Suprapubic skin (tissue), 4 donors: ENCODE measurements at regions not wholly inside any gene's neighbourhood (a gene's known extent, or its start where the extent isn't known, plus 50 kb on each side); places are given as distances from the start of the nearest gene placed in this dataset.

Experiments
- DNase-seq, 2 donors: peaks; one replicate each; pipeline ENCODE4 v3.0.0-alpha.2; 2019; ENCODE audit warnings: low spot score in 2 of 2
- H3K27ac ChIP-seq: fragments of 200-600 bp; sonication (generic); one replicate; pipeline ENCODE4 v1.5.1; 2019
- H3K27me3 ChIP-seq: fragments of 200-600 bp; sonication (generic); one replicate; pipeline ENCODE4 v1.5.1; 2019
- H3K36me3 ChIP-seq: fragments of 200-600 bp; sonication (generic); one replicate; pipeline ENCODE4 v1.5.1; 2019
- H3K4me1 ChIP-seq: fragments of 200-600 bp; sonication (generic); one replicate; pipeline ENCODE4 v1.5.1; 2019
- H3K4me3 ChIP-seq: fragments of 200-600 bp; sonication (generic); one replicate; pipeline ENCODE4 v1.5.1; 2019; ENCODE audit warnings: mild to moderate bottlenecking
- H3K9me3 ChIP-seq: fragments of 200-600 bp; sonication (generic); one replicate; pipeline ENCODE4 v1.5.1; 2019
- EP300 ChIP-seq: sonication (generic); formaldehyde crosslinking; IDR thresholded peaks from one replicate; pipeline ENCODE4 v1.6.1; 2017; ENCODE audit warnings: antibody characterized with exemption
- POLR2A ChIP-seq, 2 donors: fragments of 450-650 bp; IDR thresholded peaks; one replicate each; pipeline ENCODE4 v1.6.1; 2017; ENCODE audit warnings: antibody characterized with exemption in 2 of 2, mild to moderate bottlenecking in 2 of 2, moderate library complexity in 2 of 2
- POLR2AphosphoS5 ChIP-seq, 3 donors: sonication (generic); formaldehyde crosslinking; IDR thresholded peaks; one replicate each; pipeline ENCODE4 v1.6.1; 2017; ENCODE audit warnings: antibody characterized with exemption in 3 of 3
- WGBS: methylation state at CpG from one replicate; pipeline ENCODE4 v1.1.5; 2018; 5-methylcytosine and 5-hydroxymethylcytosine counted together
- TF ChIP-seq, protein P1 (sequence below), 2 donors: fragments of 200-600 bp in 1 of 2; fragments of 450-650 bp in 1 of 2; sonication (generic) in 1 of 2; IDR thresholded peaks; one replicate each; pipeline ENCODE4 v1.5.1; 2016 to 2019; ENCODE audit warnings: antibody characterized with exemption in 2 of 2, mild to moderate bottlenecking in 1 of 2, moderate library complexity in 1 of 2

- WGBS, result 75% methylated on average over 1 of the region's 1 CpG
- Histone ChIP-seq H3K27me3 (no peaks in the 10 kb centered on the region), H3K36me3 (no peaks in the 10 kb centered on the region), H3K4me3 (no peak overlapping the region), H3K27ac (no peak overlapping the region), H3K4me1 (peaks cover 2% of the 10 kb centered on the region), H3K9me3 (no peaks in the 10 kb centered on the region)
- TF ChIP-seq POLR2AphosphoS5 (IDR thresholded peaks at IDR 0.05), result no peak
- no peak for TF ChIP-seq EP300
- TF ChIP-seq, protein P1, sequence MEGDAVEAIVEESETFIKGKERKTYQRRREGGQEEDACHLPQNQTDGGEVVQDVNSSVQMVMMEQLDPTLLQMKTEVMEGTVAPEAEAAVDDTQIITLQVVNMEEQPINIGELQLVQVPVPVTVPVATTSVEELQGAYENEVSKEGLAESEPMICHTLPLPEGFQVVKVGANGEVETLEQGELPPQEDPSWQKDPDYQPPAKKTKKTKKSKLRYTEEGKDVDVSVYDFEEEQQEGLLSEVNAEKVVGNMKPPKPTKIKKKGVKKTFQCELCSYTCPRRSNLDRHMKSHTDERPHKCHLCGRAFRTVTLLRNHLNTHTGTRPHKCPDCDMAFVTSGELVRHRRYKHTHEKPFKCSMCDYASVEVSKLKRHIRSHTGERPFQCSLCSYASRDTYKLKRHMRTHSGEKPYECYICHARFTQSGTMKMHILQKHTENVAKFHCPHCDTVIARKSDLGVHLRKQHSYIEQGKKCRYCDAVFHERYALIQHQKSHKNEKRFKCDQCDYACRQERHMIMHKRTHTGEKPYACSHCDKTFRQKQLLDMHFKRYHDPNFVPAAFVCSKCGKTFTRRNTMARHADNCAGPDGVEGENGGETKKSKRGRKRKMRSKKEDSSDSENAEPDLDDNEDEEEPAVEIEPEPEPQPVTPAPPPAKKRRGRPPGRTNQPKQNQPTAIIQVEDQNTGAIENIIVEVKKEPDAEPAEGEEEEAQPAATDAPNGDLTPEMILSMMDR (IDR thresholded peaks at IDR 0.05), result no peak
- no peak for TF ChIP-seq POLR2A (IDR thresholded peaks at IDR 0.05)
- DNase-seq, result no peak
Observed at GRCh38 chr7:46586406-46586805, 665.3 kb upstream of the IGFBP3 start.

GRCh38 chr7:46583656-46584055, 662.6 kb upstream of the IGFBP3 start:
- Histone ChIP-seq H3K4me3 (no peak overlapping the region), H3K27me3 (no peaks in the 10 kb centered on the region), H3K4me1 (peaks cover 2% of the 10 kb centered on the region), H3K9me3 (no peaks in the 10 kb centered on the region), H3K36me3 (no peaks in the 10 kb centered on the region), H3K27ac (peak overlapping the region; percentile 62)
- DNase-seq, result no peak
- TF ChIP-seq POLR2AphosphoS5 (IDR thresholded peaks at IDR 0.05), result peak in 2 of 3 donors; percentile 38 to 66
- TF ChIP-seq, protein P1 (IDR thresholded peaks at IDR 0.05), result no peak
- WGBS, result 72% methylated on average over 1 of the region's 1 CpG

DNA sequence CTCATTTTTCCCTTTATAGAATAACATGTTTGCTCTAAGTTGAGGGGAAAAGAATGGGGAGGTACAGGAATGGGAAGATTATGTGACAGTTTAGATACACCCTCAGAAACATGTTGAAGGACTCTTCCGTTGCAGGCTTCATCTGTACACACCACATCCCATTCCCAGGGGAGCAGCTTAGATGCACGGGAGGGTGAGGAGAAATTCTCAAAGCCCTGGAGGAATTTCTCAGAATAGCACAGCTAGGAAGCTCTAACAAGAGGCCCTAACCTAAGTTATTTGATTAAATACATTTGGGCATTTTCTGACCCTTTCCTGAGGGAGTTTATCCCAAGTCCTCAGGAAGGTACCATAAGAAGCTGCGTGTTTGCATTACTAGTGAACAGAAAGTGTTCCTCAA, 660.2 kb upstream of the IGFBP3 start:
- H3K4me1 ChIP-seq, result peaks cover 2% of the 10 kb centered on the region
- H3K4me3 ChIP-seq, result no peak overlapping the region
- no peaks in the 10 kb centered on the region for H3K9me3 ChIP-seq
- H3K27ac ChIP-seq, result no peak overlapping the region
- TF ChIP-seq POLR2AphosphoS5 (IDR thresholded peaks at IDR 0.05) (no peak), POLR2A (IDR thresholded peaks at IDR 0.05) (no peak), EP300 (no peak)
- TF ChIP-seq, protein P1 (IDR thresholded peaks at IDR 0.05), result no peak
- H3K27me3 ChIP-seq, result no peaks in the 10 kb centered on the region
- WGBS, result 78% methylated on average over 3 of the region's 3 CpGs
- no peak for DNase-seq
- H3K36me3 ChIP-seq, result no peaks in the 10 kb centered on the region

- H3K27ac ChIP-seq, result no peak overlapping the region
- TF ChIP-seq POLR2A (IDR thresholded peaks at IDR 0.05) (no peak), POLR2AphosphoS5 (IDR thresholded peaks at IDR 0.05) (no peak), EP300 (no peak)
- TF ChIP-seq, protein P1 (IDR thresholded peaks at IDR 0.05), result no peak
- no peaks in the 10 kb centered on the region for H3K27me3 ChIP-seq
- H3K4me3 ChIP-seq, result no peak overlapping the region
- H3K9me3 ChIP-seq, result no peaks in the 10 kb centered on the region
- H3K4me1 ChIP-seq, result peaks cover 2% of the 10 kb centered on the region
- WGBS, result 79% methylated on average over 6 of the region's 6 CpGs
- H3K36me3 ChIP-seq, result no peaks in the 10 kb centered on the region
- DNase-seq, result no peak
Observed at GRCh38 chr7:46580766-46581165, 659.7 kb upstream of the IGFBP3 start.

GRCh38 chr7:46577394-46577793, 656.3 kb upstream of the IGFBP3 start:
- no peaks in the 10 kb centered on the region for H3K27me3 ChIP-seq
- no peaks in the 10 kb centered on the region for H3K9me3 ChIP-seq
- no peaks in the 10 kb centered on the region for H3K4me1 ChIP-seq
- no peak overlapping the region for H3K27ac ChIP-seq
- DNase-seq, result no peak
- no peak overlapping the region for H3K4me3 ChIP-seq
- TF ChIP-seq EP300, result no peak
- TF ChIP-seq, protein P1 (IDR thresholded peaks at IDR 0.05), result no peak
- TF ChIP-seq POLR2A (IDR thresholded peaks at IDR 0.05), result no peak
- TF ChIP-seq POLR2AphosphoS5 (IDR thresholded peaks at IDR 0.05), result no peak
- 82% methylated on average over 1 of the region's 1 CpG for WGBS
- no peaks in the 10 kb centered on the region for H3K36me3 ChIP-seq
